HCT116 (cell line): ENCODE measurements at regions not wholly inside any gene's neighbourhood (a gene's known extent, or its start where the extent isn't known, plus 50 kb on each side); places are given as distances from the start of the nearest gene placed in this dataset.

ENCODE experiments used
- ATAC-seq: fragments of 200-7000 bp; cut with Tn5 transposase; 2 replicates; pipeline ENCODE4 v1.9.1; 2020; ENCODE audit warnings: mild to moderate bottlenecking, moderate library complexity
- BruUV-seq: library from RNA; stranded (reverse); fragments of 400-500 nt; replicated peaks from 2 replicates; lab custom pipeline; 2021; lab: Mats Ljungman, UMichigan
- CTCF ChIA-PET: fragments of 300-600 bp; sonication (Branson Sonifier 250); formaldehyde crosslinking; loops from one replicate; lab custom pipeline; 2021; ENCODE audit warnings: antibody characterized with exemption; lab: Charles Lee
- POLR2A ChIA-PET: fragments of 300-600, 350-600 bp; sonication (Branson Sonifier 250); formaldehyde crosslinking; loops from one replicate; lab custom pipeline; 2021; ENCODE audit warnings: antibody characterized with exemption; lab: Charles Lee
- RAD21 ChIA-PET, 2 experiments: fragments of 300-600 bp; sonication (Branson Sonifier 250); formaldehyde crosslinking; loops; one replicate each; lab custom pipeline; 2023; ENCODE audit warnings: low total read pairs in 2 of 2; ENCODE audit not compliant: uncharacterized antibody in 2 of 2, unreplicated experiment in 2 of 2, low non-redundant PET in 1 of 2; lab: Charles Lee
- DNase-seq: peaks from one replicate; pipeline ENCODE4 v3.0.0-alpha.2; 2010; ENCODE audit warnings: low read depth, low spot score
- H2AFZ ChIP-seq: fragments of 200-600 bp; shearing (Covaris generic), sonication (generic); 2 replicates; pipeline ENCODE4 v1.6.1; 2017; ENCODE audit warnings: low read depth, mixed run types, mixed read lengths, antibody characterized with exemption, low read length; ENCODE audit not compliant: poor library complexity, severe bottlenecking
- H3K27ac ChIP-seq: 2 replicates; pipeline ENCODE4 v1.5.1; 2012; ENCODE audit warnings: low read depth, low read length
- H3K27me3 ChIP-seq: fragments of 200-600 bp; sonication (generic); 2 replicates; pipeline ENCODE4 v1.6.1; 2016; ENCODE audit warnings: mixed run types, low read length, mixed read lengths; ENCODE audit not compliant: insufficient read depth
- H3K36me3 ChIP-seq, 2 experiments: fragments of 200-500 bp in 1 of 2; fragments of 200-600 bp in 1 of 2; sonication (Bioruptor generic) in 1 of 2; sonication (generic) in 1 of 2; 2 replicates each; pipeline versions ENCODE4 v1.5.1 to v1.6.1; 2014 to 2016; ENCODE audit warnings: low read length in 2 of 2, inconsistent platforms in 1 of 2, mixed read lengths in 1 of 2, mixed run types in 1 of 2; ENCODE audit not compliant: insufficient read depth in 2 of 2, control insufficient read depth in 1 of 2
- H3K4me1 ChIP-seq, 2 experiments: fragments of 200-600 bp in 1 of 2; sonication (generic) in 1 of 2; 2 replicates each; pipeline versions ENCODE4 v1.5.1 to v1.6.1; 2012 to 2017; ENCODE audit warnings: low read length in 2 of 2, inconsistent platforms in 1 of 2, mild to moderate bottlenecking in 1 of 2, mixed read lengths in 1 of 2, mixed run types in 1 of 2, moderate library complexity in 1 of 2; ENCODE audit not compliant: insufficient read depth in 2 of 2, control insufficient read depth in 1 of 2
- H3K4me2 ChIP-seq: fragments of 200-600 bp; sonication (generic); 2 replicates; pipeline ENCODE4 v1.6.1; 2017; ENCODE audit warnings: mixed run types, low read length, mixed read lengths
- H3K4me3 ChIP-seq, 2 experiments: fragments of 200-600 bp in 1 of 2; sonication (generic) in 1 of 2; replicated peaks in 1 of 2; 2 replicates each; pipeline ENCODE4 v1.5.1; 2011 to 2016; ENCODE audit warnings: low read length in 2 of 2, control low read depth in 1 of 2, low read depth in 1 of 2, mild to moderate bottlenecking in 1 of 2, mixed read lengths in 1 of 2, mixed run types in 1 of 2
- H3K79me2 ChIP-seq: fragments of 200-600 bp; sonication (generic); 2 replicates; pipeline ENCODE4 v1.6.1; 2017; ENCODE audit warnings: mild to moderate bottlenecking, mixed run types, low read length, moderate library complexity, mixed read lengths; ENCODE audit not compliant: insufficient read depth
- H3K9ac ChIP-seq: fragments of 200-600 bp; sonication (generic); 2 replicates; pipeline ENCODE4 v1.6.1; 2016; ENCODE audit warnings: low read length, mixed read lengths
- H3K9me2 ChIP-seq: fragments of 200-600 bp; sonication (generic), shearing (Covaris generic); 2 replicates; pipeline ENCODE4 v1.6.1; 2017; ENCODE audit warnings: mixed run types, mild to moderate bottlenecking, moderate library complexity; ENCODE audit not compliant: insufficient read depth
- H3K9me3 ChIP-seq, 2 experiments: fragments of 200-500 bp in 1 of 2; fragments of 200-600 bp in 1 of 2; sonication (Bioruptor generic) in 1 of 2; sonication (generic) in 1 of 2; 2 replicates each; pipeline ENCODE4 v1.6.1; 2014 to 2017; ENCODE audit warnings: low read length in 2 of 2, mixed read lengths in 2 of 2, inconsistent platforms in 1 of 2, low read depth in 1 of 2, mild to moderate bottlenecking in 1 of 2, mixed run types in 1 of 2, moderate library complexity in 1 of 2; ENCODE audit not compliant: control insufficient read depth in 1 of 2, insufficient read depth in 1 of 2
- H4K20me1 ChIP-seq: fragments of 200-600 bp; sonication (generic), shearing (Covaris generic); 2 replicates; pipeline ENCODE4 v1.6.1; 2017; ENCODE audit warnings: mixed run types, mild to moderate bottlenecking, moderate library complexity; ENCODE audit not compliant: insufficient read depth
- CBX3 ChIP-seq: IDR thresholded peaks from 2 replicates; pipeline ENCODE4 v1.6.1; 2012; ENCODE audit warnings: low read depth
- ELF1 ChIP-seq: IDR thresholded peaks from 2 replicates; pipeline ENCODE4 v1.6.1; 2012; ENCODE audit warnings: low read depth, borderline replicate concordance
- EZH2phosphoT487 ChIP-seq: fragments of 200-600 bp; IDR thresholded peaks from 2 replicates; pipeline ENCODE4 v1.6.1; 2018; ENCODE audit warnings: antibody characterized with exemption, borderline replicate concordance
- JUND ChIP-seq: IDR thresholded peaks from 2 replicates; pipeline ENCODE4 v1.6.1; 2012
- POLR2AphosphoS5 ChIP-seq: IDR thresholded peaks from 2 replicates; pipeline ENCODE4 v1.6.1; 2011; ENCODE audit warnings: mild to moderate bottlenecking, low read depth, low read length, moderate library complexity
- SIN3A ChIP-seq: IDR thresholded peaks from 2 replicates; pipeline ENCODE4 v1.6.1; 2012; ENCODE audit warnings: low read depth
- SP1 ChIP-seq: IDR thresholded peaks from 2 replicates; pipeline ENCODE4 v1.6.1; 2012; ENCODE audit warnings: low read depth
- SRF ChIP-seq: IDR thresholded peaks from 2 replicates; pipeline ENCODE4 v1.6.1; 2012; ENCODE audit warnings: low read depth
- TCF7L2 ChIP-seq: IDR thresholded peaks from 2 replicates; pipeline ENCODE4 v1.7.0; 2011; ENCODE audit warnings: borderline replicate concordance, inconsistent platforms; ENCODE audit not compliant: insufficient read depth, insufficient read length; ENCODE audit errors: extremely low read depth
- YY1 ChIP-seq: IDR thresholded peaks from 2 replicates; pipeline ENCODE4 v1.6.1; 2011; ENCODE audit warnings: low read length, low read depth, moderate library complexity, mild to moderate bottlenecking; ENCODE audit not compliant: insufficient replicate concordance; ENCODE audit errors: extremely low read depth
- intact Hi-C: fragments of 100-400 bp; cut with micrococcal nuclease; formaldehyde crosslinking; loops from 2 replicates; pipeline ENCODE4 v1.10.0; 2022
- TF ChIP-seq, protein P1 (sequence below): IDR thresholded peaks from 2 replicates; pipeline ENCODE4 v1.6.1; 2012; ENCODE audit warnings: low read depth
- TF ChIP-seq, protein P2 (sequence below): IDR thresholded peaks from 2 replicates; pipeline ENCODE4 v1.6.1; 2012
- TF ChIP-seq, protein P3 (sequence below), 3 experiments: fragments of 200-600 bp in 1 of 3; sonication (generic) in 1 of 3; IDR thresholded peaks in 2 of 3; conservative IDR thresholded peaks in 1 of 3; 2 replicates each; pipeline ENCODE4 v1.5.1; 2012 to 2017; ENCODE audit warnings: low read depth in 2 of 3, low read length in 2 of 3, antibody characterized with exemption in 1 of 3, borderline replicate concordance in 1 of 3, control low read depth in 1 of 3, mild to moderate bottlenecking in 1 of 3, mixed read lengths in 1 of 3, mixed run types in 1 of 3, moderate library complexity in 1 of 3; ENCODE audit not compliant: insufficient read depth in 1 of 3

DNA sequence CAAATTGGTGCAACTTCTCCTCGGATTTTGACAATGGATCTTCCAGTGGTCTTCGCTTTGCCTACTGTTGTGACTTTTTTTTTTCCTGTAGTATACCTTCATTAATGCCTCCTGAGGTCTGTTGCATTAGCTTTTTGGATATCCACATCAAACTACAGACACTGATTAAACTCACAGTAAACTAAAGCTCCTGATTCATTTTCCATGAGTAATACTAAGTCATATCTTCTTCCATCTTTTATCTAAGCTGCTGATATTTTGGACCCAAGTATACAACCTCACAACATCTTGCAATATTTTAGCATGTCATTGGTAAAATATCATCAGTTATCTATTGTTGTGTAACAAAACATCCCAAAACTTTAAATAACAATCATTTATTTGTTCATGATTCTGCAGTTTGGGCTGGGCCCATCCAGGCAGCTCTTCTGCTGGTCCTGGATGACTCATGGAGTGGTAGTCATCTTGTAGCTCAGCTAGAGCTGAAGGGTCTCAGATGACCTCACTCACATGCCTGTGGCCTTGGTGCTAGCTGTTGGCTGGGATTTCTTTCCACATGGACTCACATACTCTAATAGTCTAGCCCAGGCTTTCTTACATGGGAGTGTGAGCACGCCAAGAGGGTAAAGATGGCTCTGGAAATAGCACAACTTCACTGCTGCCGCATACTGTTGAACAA lies 78.3 kb upstream of the SRSF6 start:
- Histone ChIP-seq H3K27ac (no peak overlapping the region), H3K79me2 (no peaks in the 10 kb centered on the region), H2AFZ (no peak overlapping the region), H3K9ac (no peak overlapping the region), H3K4me2 (no peak overlapping the region), H4K20me1 (no peaks in the 10 kb centered on the region), H3K27me3 (peaks cover 51% of the 10 kb centered on the region), H3K36me3 (no peaks in the 10 kb centered on the region), H3K4me1 (no peaks in the 10 kb centered on the region; a peak in 1 of 4 replicates), H3K4me3 (no peak overlapping the region), H3K9me3 (no peaks in the 10 kb centered on the region), H3K9me2 (no peaks in the 10 kb centered on the region)
- no TSS peak for BruUV-seq
- TF ChIP-seq JUND (no peak), YY1 (no peak), CBX3 (no peak), ELF1 (no peak)
- TF ChIP-seq, protein P1, sequence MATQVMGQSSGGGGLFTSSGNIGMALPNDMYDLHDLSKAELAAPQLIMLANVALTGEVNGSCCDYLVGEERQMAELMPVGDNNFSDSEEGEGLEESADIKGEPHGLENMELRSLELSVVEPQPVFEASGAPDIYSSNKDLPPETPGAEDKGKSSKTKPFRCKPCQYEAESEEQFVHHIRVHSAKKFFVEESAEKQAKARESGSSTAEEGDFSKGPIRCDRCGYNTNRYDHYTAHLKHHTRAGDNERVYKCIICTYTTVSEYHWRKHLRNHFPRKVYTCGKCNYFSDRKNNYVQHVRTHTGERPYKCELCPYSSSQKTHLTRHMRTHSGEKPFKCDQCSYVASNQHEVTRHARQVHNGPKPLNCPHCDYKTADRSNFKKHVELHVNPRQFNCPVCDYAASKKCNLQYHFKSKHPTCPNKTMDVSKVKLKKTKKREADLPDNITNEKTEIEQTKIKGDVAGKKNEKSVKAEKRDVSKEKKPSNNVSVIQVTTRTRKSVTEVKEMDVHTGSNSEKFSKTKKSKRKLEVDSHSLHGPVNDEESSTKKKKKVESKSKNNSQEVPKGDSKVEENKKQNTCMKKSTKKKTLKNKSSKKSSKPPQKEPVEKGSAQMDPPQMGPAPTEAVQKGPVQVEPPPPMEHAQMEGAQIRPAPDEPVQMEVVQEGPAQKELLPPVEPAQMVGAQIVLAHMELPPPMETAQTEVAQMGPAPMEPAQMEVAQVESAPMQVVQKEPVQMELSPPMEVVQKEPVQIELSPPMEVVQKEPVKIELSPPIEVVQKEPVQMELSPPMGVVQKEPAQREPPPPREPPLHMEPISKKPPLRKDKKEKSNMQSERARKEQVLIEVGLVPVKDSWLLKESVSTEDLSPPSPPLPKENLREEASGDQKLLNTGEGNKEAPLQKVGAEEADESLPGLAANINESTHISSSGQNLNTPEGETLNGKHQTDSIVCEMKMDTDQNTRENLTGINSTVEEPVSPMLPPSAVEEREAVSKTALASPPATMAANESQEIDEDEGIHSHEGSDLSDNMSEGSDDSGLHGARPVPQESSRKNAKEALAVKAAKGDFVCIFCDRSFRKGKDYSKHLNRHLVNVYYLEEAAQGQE = no peak
- ATAC-seq = no peak
- RAD21 ChIA-PET = no interaction called here
- intact Hi-C loops = no loop called here
- no peak for DNase-seq
- POLR2A ChIA-PET = no interaction called here
- CTCF ChIA-PET = interaction anchor here (1.2 kb wide), 1 partner anchor 11 kb away, joined by 3 read pairs; no protein-coding TSS in a partner anchor

DNA sequence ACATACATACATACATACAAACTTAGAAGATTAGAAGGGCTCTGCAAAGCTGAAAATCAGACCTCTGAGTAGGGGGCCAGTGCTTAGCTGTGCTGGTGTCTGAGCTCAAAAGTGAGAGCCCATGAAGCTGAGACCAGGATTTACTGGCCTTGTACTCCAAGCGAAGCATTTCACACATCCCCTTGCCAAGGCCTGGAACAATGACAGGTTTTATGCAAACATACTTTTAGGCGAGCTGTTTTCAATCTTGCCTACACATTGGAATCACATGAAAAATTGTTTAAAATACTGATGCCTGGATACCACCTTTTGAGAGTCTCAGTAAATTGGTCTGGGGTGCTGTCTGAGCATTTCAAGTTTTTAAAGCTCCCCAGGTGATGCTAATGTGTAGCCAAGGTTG lies 80.9 kb upstream of the SRSF6 start:
- H3K4me1 ChIP-seq = no peaks in the 10 kb centered on the region; a peak in 1 of 4 replicates
- H3K27me3 ChIP-seq = peaks cover 49% of the 10 kb centered on the region
- no peak overlapping the region for H2AFZ ChIP-seq
- no peaks in the 10 kb centered on the region for H3K36me3 ChIP-seq
- CTCF ChIA-PET = no interaction called here
- RAD21 ChIA-PET = no interaction called here
- H3K9ac ChIP-seq = no peak overlapping the region
- no peaks in the 10 kb centered on the region for H3K79me2 ChIP-seq
- H3K9me3 ChIP-seq = no peaks in the 10 kb centered on the region
- H3K4me2 ChIP-seq = no peak overlapping the region
- H3K4me3 ChIP-seq = no peak overlapping the region
- no peaks in the 10 kb centered on the region for H4K20me1 ChIP-seq
- intact Hi-C loops = no loop called here
- DNase-seq (no peak), ATAC-seq (no peak)
- no peaks in the 10 kb centered on the region for H3K9me2 ChIP-seq
- POLR2A ChIA-PET = no interaction called here
- no TSS peak for BruUV-seq
- no peak overlapping the region for H3K27ac ChIP-seq
- TF ChIP-seq TCF7L2 (no peak), JUND (no peak), SRF (no peak), SIN3A (no peak), SP1 (no peak), CBX3 (no peak), POLR2AphosphoS5 (no peak), EZH2phosphoT487 (no peak), ELF1 (no peak)
- TF ChIP-seq, protein P2, sequence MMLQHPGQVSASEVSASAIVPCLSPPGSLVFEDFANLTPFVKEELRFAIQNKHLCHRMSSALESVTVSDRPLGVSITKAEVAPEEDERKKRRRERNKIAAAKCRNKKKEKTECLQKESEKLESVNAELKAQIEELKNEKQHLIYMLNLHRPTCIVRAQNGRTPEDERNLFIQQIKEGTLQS = no peak
- TF ChIP-seq, protein P3, sequence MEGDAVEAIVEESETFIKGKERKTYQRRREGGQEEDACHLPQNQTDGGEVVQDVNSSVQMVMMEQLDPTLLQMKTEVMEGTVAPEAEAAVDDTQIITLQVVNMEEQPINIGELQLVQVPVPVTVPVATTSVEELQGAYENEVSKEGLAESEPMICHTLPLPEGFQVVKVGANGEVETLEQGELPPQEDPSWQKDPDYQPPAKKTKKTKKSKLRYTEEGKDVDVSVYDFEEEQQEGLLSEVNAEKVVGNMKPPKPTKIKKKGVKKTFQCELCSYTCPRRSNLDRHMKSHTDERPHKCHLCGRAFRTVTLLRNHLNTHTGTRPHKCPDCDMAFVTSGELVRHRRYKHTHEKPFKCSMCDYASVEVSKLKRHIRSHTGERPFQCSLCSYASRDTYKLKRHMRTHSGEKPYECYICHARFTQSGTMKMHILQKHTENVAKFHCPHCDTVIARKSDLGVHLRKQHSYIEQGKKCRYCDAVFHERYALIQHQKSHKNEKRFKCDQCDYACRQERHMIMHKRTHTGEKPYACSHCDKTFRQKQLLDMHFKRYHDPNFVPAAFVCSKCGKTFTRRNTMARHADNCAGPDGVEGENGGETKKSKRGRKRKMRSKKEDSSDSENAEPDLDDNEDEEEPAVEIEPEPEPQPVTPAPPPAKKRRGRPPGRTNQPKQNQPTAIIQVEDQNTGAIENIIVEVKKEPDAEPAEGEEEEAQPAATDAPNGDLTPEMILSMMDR (IDR thresholded peaks at IDR 0.05 in 2 of 3, conservative IDR thresholded peaks at IDR 0.05 in 1 of 3; ENCODE audit: borderline replicate concordance in 1 of 3, insufficient read depth in 1 of 3, low read depth in 2 of 3, low read length in 2 of 3) = no peak
